ENCODE measurements at regions not wholly inside any gene's neighbourhood (a gene's known extent, or its start where the extent isn't known, plus 50 kb on each side); places are given as distances from the start of the nearest gene placed in this dataset.

GRCh38 chr10:78541481-78542140, 507.9 kb downstream of the RPS24 start:
- Histone ChIP-seq H3K4me3 (ENCODE audit: control extremely low read depth in 1 of 5, extremely low read depth in 1 of 5, insufficient read depth in 1 of 5, low read depth in 2 of 5, low read length in 4 of 5) (no peak overlapping the region), H4K20me1 (ENCODE audit: control insufficient read depth, insufficient read depth, low read length, poor library complexity, severe bottlenecking) (no peaks in the 10 kb centered on the region), H3K9ac (ENCODE audit: low read length) (no peak overlapping the region), H3K79me2 (ENCODE audit: control insufficient read depth, insufficient read depth, low read length) (no peaks in the 10 kb centered on the region), H3K27ac (ENCODE audit: low read length in 2 of 2) (no peak overlapping the region), H3K4me1 (ENCODE audit: control insufficient read depth in 2 of 2, insufficient read depth in 2 of 2, low read length in 2 of 2) (no peaks in the 10 kb centered on the region), H3K27me3 (replicated peaks in 1 of 4; ENCODE audit: control extremely low read depth in 1 of 4, control insufficient read depth in 3 of 4, insufficient read depth in 4 of 4, low read length in 3 of 4) (peaks cover 0 to 4% (median 0%) of the 10 kb centered on the region in 4 experiments), H3K9me3 (ENCODE audit: control extremely low read depth in 1 of 3, control insufficient read depth in 2 of 3, insufficient read depth in 1 of 3, low read length in 2 of 3) (no peaks in the 10 kb centered on the region), H3K4me2 (replicated peaks; ENCODE audit: low read depth, low read length, poor library complexity, severe bottlenecking) (no peak overlapping the region), H3K36me3 (replicated peaks in 1 of 2; ENCODE audit: control extremely low read depth in 1 of 2, control insufficient read depth in 1 of 2, extremely low read depth in 1 of 2, insufficient read depth in 2 of 2, low read length in 1 of 2) (no peaks in the 10 kb centered on the region), H2AFZ (ENCODE audit: insufficient read depth, low read depth, low read length, poor library complexity, severe bottlenecking) (no peak overlapping the region)
- DNase-seq (no peak), ATAC-seq (ENCODE audit: low read depth) (no peak)
- ChIA-PET POLR2A (no interaction called here), CTCF (no interaction called here)
- 85% methylated on average over 3 of the region's 4 CpGs for WGBS (ENCODE audit: insufficient coverage)
- no peaks in the 10 kb centered on the region for H3K9me3 Mint-ChIP-seq (ENCODE audit: insufficient read depth)
- H3K4me3 Mint-ChIP-seq: no peak overlapping the region
- peaks cover 24% of the 10 kb centered on the region for H3K27me3 Mint-ChIP-seq
- no peak overlapping the region for H3K27ac Mint-ChIP-seq
- H3K4me1 Mint-ChIP-seq: no peaks in the 10 kb centered on the region
- intact Hi-C loops (cut with micrococcal nuclease): no loop called here
- TF ChIP-seq CTCF (IDR thresholded peaks at IDR 0.05) (no peak), EZH2 (IDR thresholded peaks at IDR 0.05; ENCODE audit: borderline replicate concordance, insufficient read depth, low read depth, low read length, poor library complexity, severe bottlenecking) (no peak)

DNA sequence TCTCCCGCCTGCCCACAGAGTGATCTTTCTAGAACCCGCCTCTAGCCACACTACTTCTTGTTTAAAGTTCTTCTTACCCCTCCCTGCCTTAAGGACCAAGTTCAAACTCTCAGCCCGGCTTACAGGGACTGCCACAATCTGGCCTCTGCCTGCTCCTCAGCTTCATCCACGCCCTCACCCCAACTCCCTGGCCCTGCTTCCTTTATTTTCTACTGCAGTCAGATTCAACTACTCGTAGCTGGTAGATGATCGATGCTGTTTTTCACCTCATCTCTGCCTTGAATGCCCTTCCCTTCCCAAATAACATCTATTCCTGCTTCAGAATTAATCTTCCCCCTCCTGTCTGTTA, 508.5 kb downstream of the RPS24 start:
- Histone ChIP-seq H3K27ac (ENCODE audit: low read length in 2 of 2) (no peak overlapping the region), H3K9ac (ENCODE audit: low read length) (no peak overlapping the region), H3K4me2 (replicated peaks; ENCODE audit: low read depth, low read length, poor library complexity, severe bottlenecking) (no peak overlapping the region), H3K36me3 (replicated peaks in 1 of 2; ENCODE audit: control extremely low read depth in 1 of 2, control insufficient read depth in 1 of 2, extremely low read depth in 1 of 2, insufficient read depth in 2 of 2, low read length in 1 of 2) (no peaks in the 10 kb centered on the region), H3K4me3 (ENCODE audit: control extremely low read depth in 1 of 5, extremely low read depth in 1 of 5, insufficient read depth in 1 of 5, low read depth in 2 of 5, low read length in 4 of 5) (no peak overlapping the region), H3K4me1 (ENCODE audit: control insufficient read depth in 2 of 2, insufficient read depth in 2 of 2, low read length in 2 of 2) (no peaks in the 10 kb centered on the region), H3K27me3 (replicated peaks in 1 of 4; ENCODE audit: control extremely low read depth in 1 of 4, control insufficient read depth in 3 of 4, insufficient read depth in 4 of 4, low read length in 3 of 4) (peaks cover 0 to 4% (median 0%) of the 10 kb centered on the region in 4 experiments), H3K79me2 (ENCODE audit: control insufficient read depth, insufficient read depth, low read length) (no peaks in the 10 kb centered on the region), H4K20me1 (ENCODE audit: control insufficient read depth, insufficient read depth, low read length, poor library complexity, severe bottlenecking) (no peaks in the 10 kb centered on the region), H3K9me3 (ENCODE audit: control extremely low read depth in 1 of 3, control insufficient read depth in 2 of 3, insufficient read depth in 1 of 3, low read length in 2 of 3) (no peaks in the 10 kb centered on the region), H2AFZ (ENCODE audit: insufficient read depth, low read depth, low read length, poor library complexity, severe bottlenecking) (no peak overlapping the region)
- CTCF ChIA-PET: no interaction called here
- intact Hi-C loops (cut with micrococcal nuclease): no loop called here
- Mint-ChIP-seq H3K4me3 (no peak overlapping the region), H3K9me3 (ENCODE audit: insufficient read depth) (no peaks in the 10 kb centered on the region), H3K4me1 (no peaks in the 10 kb centered on the region), H3K27ac (no peak overlapping the region), H3K27me3 (peaks cover 24% of the 10 kb centered on the region)
- WGBS (ENCODE audit: insufficient coverage): 83% methylated on average over 6 of the region's 6 CpGs
- no peak for TF ChIP-seq CTCF (IDR thresholded peaks at IDR 0.05)
- TF ChIP-seq EZH2 (IDR thresholded peaks at IDR 0.05; ENCODE audit: borderline replicate concordance, insufficient read depth, low read depth, low read length, poor library complexity, severe bottlenecking): no peak
- POLR2A ChIA-PET: no interaction called here
- no peak for DNase-seq
- ATAC-seq (ENCODE audit: low read depth): no peak
